GM18505 (cell line): ENCODE measurements at regions not wholly inside any gene's neighbourhood (a gene's known extent, or its start where the extent isn't known, plus 50 kb on each side); places are given as distances from the start of the nearest gene placed in this dataset.
"Not testable (repeated sequence)": the region's sequence is repeated elsewhere in the genome, so short reads cannot be mapped to it uniquely, and the experiment has no call there.

Source experiments
- ATAC-seq: cut with Tn5 transposase; IDR thresholded peaks from one replicate; pipeline ENCODE4 v1.9.1; 2021; ENCODE audit not compliant: unreplicated experiment
- POLR2A ChIP-seq: IDR thresholded peaks from 4 replicates; pipeline ENCODE4 v1.6.1; 2011; ENCODE audit warnings: borderline replicate concordance; ENCODE audit not compliant: insufficient read depth, insufficient read length; ENCODE audit errors: extremely low read depth

GRCh38 chr21:15455819-15456462, 273.8 kb upstream of the USP25 start:
- no peak for ATAC-seq
- TF ChIP-seq POLR2A = no peak

- TF ChIP-seq POLR2A = no peak
- ATAC-seq = no peak
Measured at GRCh38 chr21:15457965-15458364, 271.8 kb upstream of the USP25 start.

- ATAC-seq = no peak
- no peak for TF ChIP-seq POLR2A
Measured at GRCh38 chr21:15462092-15462491, 267.7 kb upstream of the USP25 start.

GRCh38 chr21:15466329-15466728, 263.5 kb upstream of the USP25 start:
- no peak for TF ChIP-seq POLR2A
- ATAC-seq = no peak

- no peak for TF ChIP-seq POLR2A
- no peak for ATAC-seq
Measured at GRCh38 chr21:15468368-15468767, 261.4 kb upstream of the USP25 start.

GRCh38 chr21:15472108-15473040, 257.4 kb upstream of the USP25 start:
- no peak for TF ChIP-seq POLR2A
- no peak for ATAC-seq

GRCh38 chr21:15477773-15478172, 252.0 kb upstream of the USP25 start:
- not testable (repeated sequence) for ATAC-seq

GRCh38 chr21:15480160-15480559, 249.6 kb upstream of the USP25 start:
- ATAC-seq = no peak
- TF ChIP-seq POLR2A = no peak

GRCh38 chr21:15483138-15483780, 246.5 kb upstream of the USP25 start:
- no peak for TF ChIP-seq POLR2A
- ATAC-seq = peak; percentile 90

- TF ChIP-seq POLR2A = no peak
- no peak for ATAC-seq
Measured at GRCh38 chr21:15486460-15487195, 243.2 kb upstream of the USP25 start.

- no peak for TF ChIP-seq POLR2A
- no peak for ATAC-seq
Measured at GRCh38 chr21:15487196-15487550, 242.6 kb upstream of the USP25 start.

- ATAC-seq = no peak
- no peak for TF ChIP-seq POLR2A
Measured at GRCh38 chr21:15491100-15491499, 238.7 kb upstream of the USP25 start.

GRCh38 chr21:15493646-15494045, 236.1 kb upstream of the USP25 start:
- ATAC-seq = no peak

More at GRCh38 chr21:15493646-15494045, 236.1 kb upstream of the USP25 start:
- no peak for TF ChIP-seq POLR2A
